Thyroid gland (tissue), 4 donors: ENCODE measurements at regions not wholly inside any gene's neighbourhood (a gene's known extent, or its start where the extent isn't known, plus 50 kb on each side); places are given as distances from the start of the nearest gene placed in this dataset.

Experiments used
- POLR2A ChIP-seq, 2 donors: fragments of 450-650 bp; IDR thresholded peaks; one replicate each; pipeline ENCODE4 v1.6.1; 2017; ENCODE audit warnings: antibody characterized with exemption in 2 of 2, mild to moderate bottlenecking in 2 of 2, moderate library complexity in 1 of 2
- TF ChIP-seq, protein P1 (sequence below), 6 experiments: fragments of 200-600 bp in 3 of 6; fragments of 450-650 bp in 3 of 6; sonication (generic) in 3 of 6; IDR thresholded peaks; one replicate each; pipeline ENCODE4 v1.5.1; 2016 to 2019; ENCODE audit warnings: antibody characterized with exemption in 6 of 6, mild to moderate bottlenecking in 2 of 6, inconsistent platforms in 1 of 6, moderate library complexity in 1 of 6

DNA sequence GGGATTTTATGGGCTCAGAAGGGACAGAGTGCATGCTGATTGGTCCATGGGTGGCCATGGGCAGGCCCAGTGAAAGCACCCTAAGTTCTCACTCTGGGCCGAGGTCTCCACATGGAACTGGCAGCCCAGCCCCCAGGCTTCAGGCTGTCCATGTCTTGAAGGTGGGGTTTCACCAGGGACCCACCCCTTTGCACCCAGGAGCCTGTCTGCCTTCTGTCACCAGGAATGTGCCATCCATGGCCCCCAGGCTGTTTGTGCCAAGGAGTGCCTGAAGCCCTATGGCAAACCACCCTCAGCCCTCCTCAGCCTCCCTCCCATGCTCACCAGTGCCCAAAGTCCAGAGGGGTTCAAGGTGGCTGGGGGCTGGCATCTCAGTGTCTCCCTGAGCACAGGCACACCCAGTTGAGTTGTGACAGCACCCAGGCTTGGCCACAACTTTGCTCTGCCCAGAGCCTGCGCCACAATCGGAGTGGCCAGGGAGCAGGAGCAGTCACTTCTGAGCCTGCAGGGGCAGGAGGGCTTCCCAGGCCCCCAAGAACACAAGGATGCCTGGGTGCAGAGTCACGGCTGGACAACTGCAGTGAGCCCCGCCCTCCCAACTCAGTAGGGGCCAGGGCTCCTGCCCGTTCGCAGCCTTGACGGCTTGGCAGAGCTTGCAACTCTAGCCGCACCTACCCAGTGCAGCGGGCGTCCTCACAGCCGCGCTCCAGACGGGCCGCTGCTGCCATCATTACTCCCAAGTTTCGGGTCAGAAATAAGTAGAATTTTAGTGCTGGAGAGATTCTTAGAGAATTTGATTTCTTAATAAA lies 185.3 kb upstream of the NUDT6 start:
- TF ChIP-seq, protein P1, sequence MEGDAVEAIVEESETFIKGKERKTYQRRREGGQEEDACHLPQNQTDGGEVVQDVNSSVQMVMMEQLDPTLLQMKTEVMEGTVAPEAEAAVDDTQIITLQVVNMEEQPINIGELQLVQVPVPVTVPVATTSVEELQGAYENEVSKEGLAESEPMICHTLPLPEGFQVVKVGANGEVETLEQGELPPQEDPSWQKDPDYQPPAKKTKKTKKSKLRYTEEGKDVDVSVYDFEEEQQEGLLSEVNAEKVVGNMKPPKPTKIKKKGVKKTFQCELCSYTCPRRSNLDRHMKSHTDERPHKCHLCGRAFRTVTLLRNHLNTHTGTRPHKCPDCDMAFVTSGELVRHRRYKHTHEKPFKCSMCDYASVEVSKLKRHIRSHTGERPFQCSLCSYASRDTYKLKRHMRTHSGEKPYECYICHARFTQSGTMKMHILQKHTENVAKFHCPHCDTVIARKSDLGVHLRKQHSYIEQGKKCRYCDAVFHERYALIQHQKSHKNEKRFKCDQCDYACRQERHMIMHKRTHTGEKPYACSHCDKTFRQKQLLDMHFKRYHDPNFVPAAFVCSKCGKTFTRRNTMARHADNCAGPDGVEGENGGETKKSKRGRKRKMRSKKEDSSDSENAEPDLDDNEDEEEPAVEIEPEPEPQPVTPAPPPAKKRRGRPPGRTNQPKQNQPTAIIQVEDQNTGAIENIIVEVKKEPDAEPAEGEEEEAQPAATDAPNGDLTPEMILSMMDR (IDR thresholded peaks at IDR 0.05): no peak
- TF ChIP-seq POLR2A (IDR thresholded peaks at IDR 0.05): no peak
